Fibroblast of lung (primary cell): ENCODE measurements at regions not wholly inside any gene's neighbourhood (a gene's known extent, or its start where the extent isn't known, plus 50 kb on each side); places are given as distances from the start of the nearest gene placed in this dataset.

Experiments used
- CTCF ChIP-seq, 2 donors: IDR thresholded peaks in 1 of 2; conservative IDR thresholded peaks in 1 of 2; 1 replicate in 1 of 2; 2 replicates in 1 of 2; pipeline ENCODE4 v1.5.1; 2011 to 2012; ENCODE audit warnings: low read length in 2 of 2, control low read depth in 1 of 2, inconsistent platforms in 1 of 2, low read depth in 1 of 2, mild to moderate bottlenecking in 1 of 2
- EZH2 ChIP-seq: IDR thresholded peaks from 2 replicates; pipeline ENCODE4 v1.5.1; 2012; ENCODE audit warnings: low read length, control low read depth, mild to moderate bottlenecking; ENCODE audit errors: missing control alignments

GRCh38 chr4:128718768-128719167 is 90.7 kb upstream of the JADE1 start:
- TF ChIP-seq CTCF (conservative IDR thresholded peaks at IDR 0.05 in 1 of 2, IDR thresholded peaks at IDR 0.05 in 1 of 2; ENCODE audit: low read depth in 1 of 2, low read length in 2 of 2) (no peak), EZH2 (no peak)
